ENCODE measurements at regions not wholly inside any gene's neighbourhood (a gene's known extent, or its start where the extent isn't known, plus 50 kb on each side); places are given as distances from the start of the nearest gene placed in this dataset.
"Not testable (repeated sequence)": the region's sequence is repeated elsewhere in the genome, so short reads cannot be mapped to it uniquely, and the experiment has no call there.

- no peak for TF ChIP-seq CTCF (IDR thresholded peaks at IDR 0.05)
- TF ChIP-seq POLR2A (IDR thresholded peaks at IDR 0.05), result no peak
- TF ChIP-seq EP300 (IDR thresholded peaks at IDR 0.05), result no peak
- no peak for TF ChIP-seq POLR2AphosphoS5 (IDR thresholded peaks at IDR 0.05)
Measured at GRCh38 chr1:31515936-31516335, 60.4 kb upstream of the TINAGL1 start.

GRCh38 chr1:31517301-31517700, 59.0 kb upstream of the TINAGL1 start:
- Histone ChIP-seq H3K27ac (no peak overlapping the region), H3K36me3 (no peaks in the 10 kb centered on the region), H3K4me3 (no peak overlapping the region), H3K27me3 (peaks cover 0 to 6% (median 0%) of the 10 kb centered on the region in 3 donors), H3K4me1 (no peaks in the 10 kb centered on the region), H3K9me3 (peaks cover 0 to 8% (median 0%) of the 10 kb centered on the region in 4 donors)
- intact Hi-C loops (cut with DNase I; ENCODE audit: low total_unique reads), result no loop called here
- TF ChIP-seq POLR2AphosphoS5 (IDR thresholded peaks at IDR 0.05) (no peak), EP300 (IDR thresholded peaks at IDR 0.05) (no peak), CTCF (IDR thresholded peaks at IDR 0.05) (no peak), POLR2A (IDR thresholded peaks at IDR 0.05) (no peak)
- DNase-seq, result no peak
- 55 to 74% (median 70%) methylated on average over 5 of the region's 5 CpGs for WGBS, 5 donors

More at GRCh38 chr1:31515936-31516335, 60.4 kb upstream of the TINAGL1 start:
- intact Hi-C loops (cut with DNase I; ENCODE audit: low total_unique reads), result no loop called here
- Histone ChIP-seq H3K27ac (no peak overlapping the region), H3K4me1 (no peaks in the 10 kb centered on the region), H3K36me3 (no peaks in the 10 kb centered on the region), H3K9me3 (peaks cover 0 to 8% (median 0%) of the 10 kb centered on the region in 4 donors), H3K4me3 (no peak overlapping the region), H3K27me3 (peaks cover 0 to 11% (median 0%) of the 10 kb centered on the region in 3 donors)
- WGBS, 5 donors, result 88 to 91% (median 89%) methylated on average over 4 of the region's 4 CpGs
- no peak for DNase-seq

GRCh38 chr1:31517986-31518385, 58.3 kb upstream of the TINAGL1 start:
- DNase-seq; H3K36me3 ChIP-seq; intact Hi-C loops (cut with DNase I; ENCODE audit: low total_unique reads); H3K9me3 ChIP-seq; H3K4me3 ChIP-seq; H3K27ac ChIP-seq; H3K27me3 ChIP-seq; H3K4me1 ChIP-seq: not testable (repeated sequence)
- 76 to 95% (median 89%) methylated on average over 2 of the region's 2 CpGs for WGBS, 5 donors

- Histone ChIP-seq H3K36me3 (no peaks in the 10 kb centered on the region), H3K4me3 (no peak overlapping the region), H3K4me1 (no peaks in the 10 kb centered on the region), H3K9me3 (peaks cover 0 to 8% (median 0%) of the 10 kb centered on the region in 4 donors), H3K27ac (no peak overlapping the region), H3K27me3 (peaks cover 0 to 6% (median 0%) of the 10 kb centered on the region in 3 donors)
- DNase-seq, result no peak
- WGBS, 5 donors, result 77 to 92% (median 84%) methylated on average over 14 of the region's 14 CpGs
- TF ChIP-seq CTCF (IDR thresholded peaks at IDR 0.05), result no peak
- TF ChIP-seq POLR2A (IDR thresholded peaks at IDR 0.05), result no peak
- TF ChIP-seq POLR2AphosphoS5 (IDR thresholded peaks at IDR 0.05), result no peak
- intact Hi-C loops (cut with DNase I; ENCODE audit: low total_unique reads), result no loop called here
Measured at GRCh38 chr1:31521761-31522555, 54.4 kb upstream of the TINAGL1 start.

GRCh38 chr1:31522556-31522845, 53.8 kb upstream of the TINAGL1 start:
- Histone ChIP-seq H3K27me3 (peaks cover 0 to 6% (median 0%) of the 10 kb centered on the region in 3 donors), H3K4me1 (no peaks in the 10 kb centered on the region), H3K4me3 (no peak overlapping the region), H3K36me3 (no peaks in the 10 kb centered on the region), H3K27ac (no peak overlapping the region), H3K9me3 (peaks cover 0 to 8% (median 0%) of the 10 kb centered on the region in 4 donors)
- 63 to 77% (median 72%) methylated on average over 5 of the region's 5 CpGs for WGBS, 5 donors
- TF ChIP-seq POLR2AphosphoS5 (IDR thresholded peaks at IDR 0.05) (no peak), CTCF (IDR thresholded peaks at IDR 0.05) (no peak), EP300 (IDR thresholded peaks at IDR 0.05) (no peak), POLR2A (IDR thresholded peaks at IDR 0.05) (no peak)
- DNase-seq, result no peak
- intact Hi-C loops (cut with DNase I; ENCODE audit: low total_unique reads), result no loop called here

All from stomach (tissue), 8 donors.